IPS DF 6.9 (cell line): ENCODE measurements at regions not wholly inside any gene's neighbourhood (a gene's known extent, or its start where the extent isn't known, plus 50 kb on each side); places are given as distances from the start of the nearest gene placed in this dataset.

Experiments used
- DNase-seq: peaks from one replicate; pipeline ENCODE4 v3.0.0-alpha.2; 2013; ENCODE audit warnings: low read depth, low spot score
- H3K27ac ChIP-seq: one replicate; pipeline ENCODE4 v1.5.1; 2013; ENCODE audit warnings: low read length, control low read depth
- H3K27me3 ChIP-seq: 2 replicates; pipeline ENCODE4 v1.6.1; 2013; ENCODE audit warnings: mild to moderate bottlenecking, low read length; ENCODE audit not compliant: control insufficient read depth, insufficient read depth
- H3K36me3 ChIP-seq: 2 replicates; pipeline ENCODE4 v1.6.1; 2013; ENCODE audit warnings: low read length; ENCODE audit not compliant: control insufficient read depth, insufficient read depth
- H3K4me1 ChIP-seq: 2 replicates; pipeline ENCODE4 v1.6.1; 2013; ENCODE audit warnings: low read length; ENCODE audit not compliant: control insufficient read depth, insufficient read depth
- H3K4me3 ChIP-seq: 2 replicates; pipeline ENCODE4 v1.5.1; 2013; ENCODE audit warnings: mild to moderate bottlenecking, low read length
- H3K9me3 ChIP-seq: 2 replicates; pipeline ENCODE4 v1.6.1; 2013; ENCODE audit warnings: low read length, inconsistent platforms; ENCODE audit not compliant: control insufficient read depth, insufficient read depth
- WGBS: extraction: QIAGEN DNeasy Blood & Tissue Kit; methylation state at CpG from one replicate; pipeline ENCODE4 v1.1.7; 2013; ENCODE audit warnings: mixed read lengths, missing lambda C conversion rate; ENCODE audit not compliant: insufficient read length, insufficient coverage; 5-methylcytosine and 5-hydroxymethylcytosine counted together

- Histone ChIP-seq H3K27me3 (no peaks in the 10 kb centered on the region), H3K9me3 (no peaks in the 10 kb centered on the region), H3K4me3 (no peak overlapping the region), H3K36me3 (no peaks in the 10 kb centered on the region), H3K27ac (no peak overlapping the region), H3K4me1 (no peaks in the 10 kb centered on the region)
- DNase-seq = no peak
- no CpG with 5 or more reads among the region's 2 CpGs for WGBS
These were observed 628.3 kb upstream of the ADGRL2 start for GRCh38 chr1:81172483-81172882.

GRCh38 chr1:81170721-81171120, 630.0 kb upstream of the ADGRL2 start:
- Histone ChIP-seq H3K27ac (no peak overlapping the region), H3K36me3 (no peaks in the 10 kb centered on the region), H3K27me3 (no peaks in the 10 kb centered on the region), H3K9me3 (no peaks in the 10 kb centered on the region), H3K4me1 (no peaks in the 10 kb centered on the region), H3K4me3 (no peak overlapping the region)
- no peak for DNase-seq
- no CpG with 5 or more reads among the region's 2 CpGs for WGBS

- no peak for DNase-seq
- no peaks in the 10 kb centered on the region for H3K27me3 ChIP-seq
- no peaks in the 10 kb centered on the region for H3K36me3 ChIP-seq
- no peak overlapping the region for H3K4me3 ChIP-seq
- no peaks in the 10 kb centered on the region for H3K4me1 ChIP-seq
- no peak overlapping the region for H3K27ac ChIP-seq
- WGBS = no CpG with 5 or more reads among the region's 2 CpGs
- no peaks in the 10 kb centered on the region for H3K9me3 ChIP-seq
These were observed 634.8 kb upstream of the ADGRL2 start for GRCh38 chr1:81165963-81166362.

- peaks cover 2% of the 10 kb centered on the region; the same call in 1 of the 2 replicates for H3K4me1 ChIP-seq
These were observed 640.0 kb upstream of the ADGRL2 start for GRCh38 chr1:81160696-81161095.

GRCh38 chr1:81158592-81158991, 642.1 kb upstream of the ADGRL2 start:
- Histone ChIP-seq H3K27ac (no peak overlapping the region), H3K36me3 (no peaks in the 10 kb centered on the region), H3K27me3 (no peaks in the 10 kb centered on the region), H3K4me1 (peaks cover 4% of the 10 kb centered on the region; the same call in 1 of the 2 replicates), H3K4me3 (no peak overlapping the region), H3K9me3 (no peaks in the 10 kb centered on the region)
- no peak for DNase-seq
- no CpG with 5 or more reads among the region's 3 CpGs for WGBS

More at GRCh38 chr1:81160696-81161095, 640.0 kb upstream of the ADGRL2 start:
- Histone ChIP-seq H3K4me3 (no peak overlapping the region), H3K9me3 (no peaks in the 10 kb centered on the region), H3K27me3 (no peaks in the 10 kb centered on the region), H3K27ac (no peak overlapping the region), H3K36me3 (no peaks in the 10 kb centered on the region)
- no peak for DNase-seq
- WGBS = no CpG with 5 or more reads among the region's 3 CpGs

GRCh38 chr1:81157686-81158085, 643.0 kb upstream of the ADGRL2 start:
- Histone ChIP-seq H3K27me3 (no peaks in the 10 kb centered on the region), H3K4me3 (no peak overlapping the region), H3K9me3 (no peaks in the 10 kb centered on the region; the same call in 1 of the 2 replicates), H3K27ac (no peak overlapping the region), H3K4me1 (peaks cover 4% of the 10 kb centered on the region; the same call in 1 of the 2 replicates), H3K36me3 (no peaks in the 10 kb centered on the region)
- no peak for DNase-seq
- no CpG with 5 or more reads among the region's 1 CpG for WGBS

GRCh38 chr1:81156887-81157286, 643.8 kb upstream of the ADGRL2 start:
- no CpG with 5 or more reads among the region's 1 CpG for WGBS
- no peaks in the 10 kb centered on the region for H3K27me3 ChIP-seq
- no peaks in the 10 kb centered on the region; the same call in 1 of the 2 replicates for H3K9me3 ChIP-seq

GRCh38 chr1:81155131-81155530, 645.6 kb upstream of the ADGRL2 start:
- DNase-seq = no peak
- Histone ChIP-seq H3K27me3 (no peaks in the 10 kb centered on the region), H3K4me3 (no peak overlapping the region), H3K9me3 (no peaks in the 10 kb centered on the region; the same call in 1 of the 2 replicates), H3K36me3 (no peaks in the 10 kb centered on the region), H3K4me1 (peaks cover 4% of the 10 kb centered on the region; the same call in 1 of the 2 replicates), H3K27ac (no peak overlapping the region)
- WGBS = no CpG with 5 or more reads among the region's 1 CpG

More at GRCh38 chr1:81156887-81157286, 643.8 kb upstream of the ADGRL2 start:
- Histone ChIP-seq H3K4me3 (no peak overlapping the region), H3K27ac (no peak overlapping the region), H3K36me3 (no peaks in the 10 kb centered on the region), H3K4me1 (peaks cover 4% of the 10 kb centered on the region; the same call in 1 of the 2 replicates)
- no peak for DNase-seq

- H3K27me3 ChIP-seq = no peaks in the 10 kb centered on the region
- WGBS = no CpG with 5 or more reads among the region's 1 CpG
- DNase-seq = no peak
These were observed 649.5 kb upstream of the ADGRL2 start for GRCh38 chr1:81151206-81151605.

GRCh38 chr1:81149649-81150325, 650.9 kb upstream of the ADGRL2 start:
- Histone ChIP-seq H3K27ac (no peak overlapping the region), H3K4me3 (no peak overlapping the region), H3K4me1 (0 out of 2 replicates have a peak, but pooled peaks cover 2% of the 10 kb centered on the region), H3K9me3 (no peaks in the 10 kb centered on the region; the same call in 1 of the 2 replicates), H3K27me3 (no peaks in the 10 kb centered on the region), H3K36me3 (no peaks in the 10 kb centered on the region)
- no peak for DNase-seq
- no CpG with 5 or more reads among the region's 2 CpGs for WGBS

More at GRCh38 chr1:81151206-81151605, 649.5 kb upstream of the ADGRL2 start:
- no peak overlapping the region for H3K4me3 ChIP-seq
- no peak overlapping the region for H3K27ac ChIP-seq
- no peaks in the 10 kb centered on the region; the same call in 1 of the 2 replicates for H3K9me3 ChIP-seq
- no peaks in the 10 kb centered on the region for H3K36me3 ChIP-seq
- H3K4me1 ChIP-seq = 0 out of 2 replicates have a peak, but pooled peaks cover 2% of the 10 kb centered on the region
